Omental fat pad (tissue), 3 donors: ENCODE measurements at regions not wholly inside any gene's neighbourhood (a gene's known extent, or its start where the extent isn't known, plus 50 kb on each side); places are given as distances from the start of the nearest gene placed in this dataset.

Source experiments
- ATAC-seq: fragments of 150-250 bp; one replicate; pipeline ENCODE4 v1.9.1; 2016; ENCODE audit warnings: mild to moderate bottlenecking, moderate library complexity; ENCODE audit not compliant: low FRiP score
- DNase-seq: peaks from one replicate; pipeline ENCODE4 v3.0.0-alpha.2; 2019; ENCODE audit warnings: low spot score
- TF ChIP-seq, protein P1 (sequence below), 3 donors: fragments of 450-650 bp; IDR thresholded peaks; one replicate each; pipeline ENCODE4 v1.5.1; 2016 to 2017; ENCODE audit warnings: antibody characterized with exemption in 3 of 3, mild to moderate bottlenecking in 3 of 3, moderate library complexity in 2 of 3

DNA sequence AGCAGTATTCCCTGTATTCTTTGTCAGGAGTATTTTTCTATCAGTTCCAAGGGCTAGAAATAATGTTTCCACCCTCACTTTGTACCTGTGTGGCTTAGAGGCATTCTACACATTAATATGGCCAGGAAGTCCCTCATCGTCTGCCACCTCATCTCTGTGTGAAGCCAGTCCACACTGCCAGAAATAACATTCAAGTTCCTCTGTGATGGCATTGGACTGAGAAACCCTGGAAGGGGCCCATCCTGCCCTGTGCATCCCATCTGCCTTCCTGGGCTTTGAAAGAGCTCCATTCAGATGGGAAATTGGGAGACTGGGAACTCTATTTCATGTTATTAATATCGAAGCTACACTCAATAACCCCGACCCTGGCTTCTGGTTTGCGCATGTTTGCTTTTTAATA, 497.2 kb upstream of the CDH5 start:
- ATAC-seq: no peak
- DNase-seq: no peak
- TF ChIP-seq, protein P1, sequence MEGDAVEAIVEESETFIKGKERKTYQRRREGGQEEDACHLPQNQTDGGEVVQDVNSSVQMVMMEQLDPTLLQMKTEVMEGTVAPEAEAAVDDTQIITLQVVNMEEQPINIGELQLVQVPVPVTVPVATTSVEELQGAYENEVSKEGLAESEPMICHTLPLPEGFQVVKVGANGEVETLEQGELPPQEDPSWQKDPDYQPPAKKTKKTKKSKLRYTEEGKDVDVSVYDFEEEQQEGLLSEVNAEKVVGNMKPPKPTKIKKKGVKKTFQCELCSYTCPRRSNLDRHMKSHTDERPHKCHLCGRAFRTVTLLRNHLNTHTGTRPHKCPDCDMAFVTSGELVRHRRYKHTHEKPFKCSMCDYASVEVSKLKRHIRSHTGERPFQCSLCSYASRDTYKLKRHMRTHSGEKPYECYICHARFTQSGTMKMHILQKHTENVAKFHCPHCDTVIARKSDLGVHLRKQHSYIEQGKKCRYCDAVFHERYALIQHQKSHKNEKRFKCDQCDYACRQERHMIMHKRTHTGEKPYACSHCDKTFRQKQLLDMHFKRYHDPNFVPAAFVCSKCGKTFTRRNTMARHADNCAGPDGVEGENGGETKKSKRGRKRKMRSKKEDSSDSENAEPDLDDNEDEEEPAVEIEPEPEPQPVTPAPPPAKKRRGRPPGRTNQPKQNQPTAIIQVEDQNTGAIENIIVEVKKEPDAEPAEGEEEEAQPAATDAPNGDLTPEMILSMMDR (IDR thresholded peaks at IDR 0.05): no peak

DNA sequence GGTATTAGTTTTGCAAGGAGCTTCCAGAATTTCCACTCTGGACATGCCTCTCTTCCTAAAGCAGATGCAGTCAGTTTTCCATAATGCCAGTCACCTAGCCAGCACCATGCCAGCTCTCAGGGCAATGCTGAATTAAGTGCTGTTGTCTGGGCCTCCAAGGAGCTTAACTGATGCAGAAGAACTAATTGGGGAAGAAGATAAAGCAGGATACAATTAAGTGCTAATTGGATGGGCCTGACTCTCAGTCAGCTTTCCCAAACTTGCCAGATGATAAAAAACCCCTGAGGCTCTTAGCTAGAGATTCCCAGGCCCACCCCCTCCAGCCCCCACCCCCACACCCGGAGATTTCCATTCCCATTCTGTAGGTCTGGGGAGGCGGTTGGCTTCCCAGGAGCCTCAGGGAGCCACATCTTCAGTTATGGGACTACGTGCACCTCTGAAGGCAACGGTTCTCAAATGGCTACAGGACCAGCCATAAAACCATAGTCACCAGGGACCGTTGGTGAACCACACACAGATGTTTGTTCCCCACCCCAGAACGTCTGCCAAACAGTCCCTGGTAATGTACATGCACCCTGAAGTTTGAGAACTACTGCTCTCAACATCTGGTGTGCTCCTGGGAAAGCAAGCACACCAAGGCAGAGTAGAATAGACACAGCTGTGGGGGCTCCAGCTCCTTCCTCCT, 499.1 kb upstream of the CDH5 start:
- ATAC-seq (no peak), DNase-seq (no peak)
- TF ChIP-seq, protein P1 (IDR thresholded peaks at IDR 0.05): no peak

DNA sequence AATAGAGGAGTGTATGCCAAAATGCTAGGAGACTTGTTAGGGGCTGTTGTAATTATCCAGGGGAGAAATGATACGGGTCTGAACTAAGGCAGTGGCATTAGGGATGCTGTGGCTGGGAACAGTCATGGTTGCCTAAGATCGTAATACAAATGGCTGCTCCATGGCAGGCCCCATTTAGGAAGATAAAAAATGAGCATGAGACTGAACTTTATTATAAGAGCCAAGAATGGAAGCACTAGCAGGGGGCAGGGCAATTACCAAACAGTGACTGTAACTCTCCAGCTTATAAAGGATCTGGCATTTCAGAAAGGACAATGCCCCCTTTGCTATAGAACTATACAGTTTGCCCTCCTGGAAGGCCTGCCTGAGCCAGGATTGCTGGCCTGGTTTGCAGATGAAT, 503.3 kb upstream of the CDH5 start:
- ATAC-seq (no peak), DNase-seq (no peak)
- TF ChIP-seq, protein P1 (IDR thresholded peaks at IDR 0.05): no peak

DNA sequence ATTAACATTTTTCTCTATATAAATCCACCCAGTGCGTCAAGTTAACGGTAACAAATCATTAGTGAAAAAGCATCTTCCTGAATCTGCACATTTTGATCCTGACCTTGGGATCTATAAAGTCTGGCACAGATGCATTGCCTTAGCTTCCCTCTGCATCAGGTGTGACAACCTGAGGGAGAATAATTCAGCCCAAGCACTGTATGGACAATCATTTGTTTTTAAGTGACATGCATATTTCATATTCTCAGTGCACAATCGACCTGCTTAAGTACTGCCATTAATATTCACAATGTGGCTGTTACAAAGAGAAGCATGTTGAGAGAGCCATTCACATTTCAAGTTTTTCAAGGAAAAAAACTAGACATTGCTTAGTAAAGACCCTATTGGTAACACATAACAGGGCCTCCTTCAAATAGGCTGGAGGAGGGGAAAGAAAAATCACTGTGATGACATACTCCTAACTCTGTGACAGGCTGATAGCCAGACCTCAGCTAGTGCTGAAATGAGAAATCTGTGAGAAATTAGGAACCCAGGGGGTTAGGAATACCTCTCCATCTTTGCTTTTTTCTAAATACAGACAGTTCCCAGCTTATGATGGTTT, 505.3 kb upstream of the CDH5 start:
- ATAC-seq (no peak), DNase-seq (no peak)

GRCh38 chr16:65855171-65856145, 511.0 kb upstream of the CDH5 start:
- TF ChIP-seq, protein P1 (IDR thresholded peaks at IDR 0.05): no peak
- ATAC-seq: no peak
- no peak for DNase-seq

More for the DNA sequence above, 505.3 kb upstream of the CDH5 start:
- TF ChIP-seq, protein P1 (IDR thresholded peaks at IDR 0.05): no peak

GRCh38 chr16:65846210-65846602, 520.3 kb upstream of the CDH5 start:
- ATAC-seq (no peak), DNase-seq (no peak)
- TF ChIP-seq, protein P1 (IDR thresholded peaks at IDR 0.05): no peak
